ENCODE measurements at regions not wholly inside any gene's neighbourhood (a gene's known extent, or its start where the extent isn't known, plus 50 kb on each side); places are given as distances from the start of the nearest gene placed in this dataset.

DNA sequence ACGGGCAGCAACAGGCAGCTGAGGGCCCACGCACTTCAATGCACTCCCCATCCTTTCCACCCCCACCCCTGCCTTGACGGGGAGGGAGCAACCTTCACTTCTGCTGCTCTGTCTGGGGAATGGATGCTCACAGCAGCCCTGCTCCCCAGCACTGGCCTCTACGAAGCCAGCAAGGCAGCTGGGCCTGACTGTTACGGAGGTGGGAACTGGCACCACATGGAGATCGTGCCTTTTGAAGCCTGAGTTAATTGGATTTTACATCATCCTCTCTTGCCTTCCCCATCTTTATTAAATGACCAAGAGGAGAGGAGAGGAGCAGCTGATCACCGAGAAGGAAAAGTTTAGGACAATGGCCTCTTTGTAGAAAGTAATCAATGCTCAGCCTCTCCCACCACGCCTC, 187.0 kb upstream of the RPL38 start:
- DNase-seq (ENCODE audit: low spot score) = no peak

DNA sequence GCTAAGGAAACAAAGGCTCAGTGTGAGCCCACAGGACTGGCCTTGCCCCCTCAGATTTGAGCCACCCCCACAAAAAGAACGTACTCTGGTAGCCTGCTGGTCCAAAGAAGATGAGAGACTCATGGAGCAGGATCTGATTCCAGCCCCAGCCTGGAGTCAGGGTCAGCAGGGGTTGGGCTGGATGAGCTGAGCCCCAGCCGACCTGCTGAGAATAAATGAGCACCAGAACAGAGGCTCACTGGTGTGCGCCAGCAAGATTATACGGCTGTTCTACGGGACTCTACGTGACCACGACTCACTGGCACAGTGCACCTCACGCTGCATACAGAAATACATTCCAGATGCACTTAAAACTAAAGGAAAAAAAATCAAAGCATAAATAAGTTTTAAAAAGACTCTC, 186.0 kb upstream of the RPL38 start:
- DNase-seq (ENCODE audit: low spot score) = no peak

GRCh38 chr17:74018115-74018514, 185.4 kb upstream of the RPL38 start:
- no peak for DNase-seq (ENCODE audit: low spot score)

GRCh38 chr17:74019271-74019670, 184.2 kb upstream of the RPL38 start:
- no peak for DNase-seq (ENCODE audit: low spot score)

DNA sequence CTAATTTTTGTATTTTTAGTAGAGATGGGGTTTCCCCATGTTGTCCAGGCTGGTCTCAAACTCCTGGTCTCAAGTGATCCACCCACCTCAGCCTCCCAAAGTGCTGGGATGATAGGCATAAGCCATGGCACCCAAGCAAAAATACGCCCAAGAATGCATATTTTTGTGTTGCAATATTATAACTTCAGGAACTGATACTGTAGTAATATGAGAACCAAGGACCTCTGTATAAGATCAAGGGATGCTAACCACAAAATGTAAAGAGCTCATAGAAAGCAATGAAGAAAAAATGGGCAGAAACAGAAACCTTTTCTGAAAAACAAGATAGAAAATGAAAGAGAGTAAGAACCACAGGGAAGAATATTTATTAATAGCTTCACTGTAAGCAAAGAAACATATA, 183.6 kb upstream of the RPL38 start:
- DNase-seq (ENCODE audit: low spot score) = no peak

GRCh38 chr17:74020522-74020921, 183.0 kb upstream of the RPL38 start:
- DNase-seq (ENCODE audit: low spot score) = no peak

DNA sequence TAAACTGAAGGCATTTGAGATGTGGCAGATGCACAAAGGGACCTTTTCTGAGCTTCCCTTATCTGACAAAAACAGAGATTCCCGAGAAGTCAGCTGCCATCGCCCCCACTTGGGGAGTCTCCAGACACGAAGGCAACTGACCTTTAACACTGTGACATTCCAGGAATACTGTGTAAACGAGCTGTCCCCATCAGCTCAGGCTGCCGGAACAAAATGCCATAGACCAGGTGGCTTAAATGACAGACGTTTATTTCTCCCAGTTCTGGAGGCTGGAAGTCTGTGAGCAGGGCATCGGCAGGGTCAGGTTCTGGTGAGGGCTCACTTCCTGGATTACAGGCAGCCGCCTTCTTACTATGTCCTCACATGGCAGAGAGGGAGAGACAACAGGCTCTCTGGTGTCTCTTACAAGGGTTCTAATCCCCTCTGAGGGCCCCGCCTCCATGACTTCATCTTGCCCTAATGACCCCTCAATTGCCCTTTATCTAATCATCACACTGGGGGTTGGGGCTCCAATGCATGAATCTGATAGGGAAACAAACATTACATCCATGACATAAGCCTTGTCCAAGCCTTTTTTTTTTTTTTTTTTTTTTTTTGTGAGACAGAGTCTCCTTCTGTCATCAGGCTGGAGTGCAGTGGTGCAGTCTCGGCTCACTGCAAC, 178.5 kb upstream of the RPL38 start:
- DNase-seq (ENCODE audit: low spot score) = no peak

GRCh38 chr17:74027444-74027843, 176.0 kb upstream of the RPL38 start:
- DNase-seq (ENCODE audit: low spot score) = no peak

GRCh38 chr17:74028354-74029116, 174.9 kb upstream of the RPL38 start:
- no peak for DNase-seq (ENCODE audit: low spot score)

DNA sequence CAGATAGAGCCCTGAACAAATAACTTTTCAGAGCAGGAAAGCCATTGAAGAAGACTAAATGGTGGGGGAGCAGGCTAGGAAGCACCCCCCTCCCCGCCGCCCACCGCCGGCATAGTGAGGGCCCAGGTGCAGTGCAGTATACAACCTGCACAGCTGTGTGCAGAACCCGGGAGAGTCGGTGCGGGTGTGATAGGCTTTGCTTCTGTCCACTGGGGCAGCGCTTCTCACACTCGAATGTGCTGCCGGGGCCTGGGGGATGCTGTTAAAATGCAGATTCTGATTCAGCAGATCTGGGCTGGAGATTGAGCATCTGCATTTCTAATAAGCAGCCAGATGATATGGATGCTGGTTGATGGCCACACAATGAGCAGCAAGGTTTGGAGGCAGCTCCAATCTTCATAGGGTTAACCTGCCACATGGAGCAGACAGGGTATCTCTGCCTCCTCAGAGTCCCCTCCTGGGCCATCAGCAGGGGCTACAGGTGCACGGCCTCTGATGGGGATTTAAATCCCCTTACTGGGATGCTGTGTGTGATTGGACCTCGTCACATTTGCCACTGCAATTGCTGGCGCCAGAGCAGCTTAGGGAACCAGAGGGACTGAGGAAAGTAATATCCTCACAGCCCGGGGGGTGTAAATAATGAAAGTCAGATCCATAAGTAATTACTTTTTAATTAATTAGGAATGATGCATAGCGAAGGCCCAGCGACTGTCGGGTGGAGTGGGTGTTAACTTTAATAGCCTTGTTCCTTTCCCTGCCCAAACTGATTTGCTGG, 172.0 kb upstream of the RPL38 start:
- DNase-seq (ENCODE audit: low spot score) = no peak

DNA sequence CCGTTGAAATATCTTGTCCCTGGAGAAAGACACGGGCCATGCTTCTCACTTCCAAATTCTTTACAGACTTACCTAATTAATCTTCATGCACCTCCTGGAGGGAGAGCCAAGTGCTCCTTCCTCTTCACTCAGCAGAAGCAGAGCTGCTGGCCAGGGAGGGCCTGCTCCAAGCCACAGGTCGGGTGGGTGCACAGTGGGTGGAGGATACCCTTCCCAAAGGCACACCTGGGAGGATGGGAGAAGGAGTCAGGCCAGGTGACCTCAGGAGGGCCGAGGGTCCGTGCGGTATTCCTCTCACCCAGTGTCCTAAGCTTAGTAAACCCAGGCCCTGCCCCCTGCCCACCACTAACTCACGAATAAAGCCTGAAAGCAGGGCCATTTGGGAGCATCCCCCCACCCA, 171.3 kb upstream of the RPL38 start:
- no peak for DNase-seq (ENCODE audit: low spot score)

GRCh38 chr17:74037320-74037719, 166.2 kb upstream of the RPL38 start:
- DNase-seq (ENCODE audit: low spot score) = no peak

DNA sequence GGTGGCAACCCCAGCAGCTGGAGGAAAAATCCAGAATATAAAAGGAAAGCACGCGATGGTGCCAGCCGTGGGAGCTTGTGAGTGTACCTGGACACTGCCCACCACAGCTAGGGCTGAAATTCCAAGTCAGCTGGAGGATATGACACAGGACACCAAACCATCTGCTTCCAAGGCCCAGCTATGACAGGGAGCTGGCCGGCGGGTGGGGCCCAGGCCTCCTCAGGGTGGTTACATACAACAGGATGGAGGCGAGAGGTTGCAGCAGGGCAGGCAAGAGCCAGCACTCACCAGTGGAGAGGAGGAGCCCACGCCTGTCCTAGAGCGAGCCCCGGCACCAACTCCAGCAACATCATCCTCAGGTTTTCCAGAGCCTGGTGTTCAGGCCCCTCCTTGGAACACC, 163.2 kb upstream of the RPL38 start:
- DNase-seq (ENCODE audit: low spot score) = no peak

DNA sequence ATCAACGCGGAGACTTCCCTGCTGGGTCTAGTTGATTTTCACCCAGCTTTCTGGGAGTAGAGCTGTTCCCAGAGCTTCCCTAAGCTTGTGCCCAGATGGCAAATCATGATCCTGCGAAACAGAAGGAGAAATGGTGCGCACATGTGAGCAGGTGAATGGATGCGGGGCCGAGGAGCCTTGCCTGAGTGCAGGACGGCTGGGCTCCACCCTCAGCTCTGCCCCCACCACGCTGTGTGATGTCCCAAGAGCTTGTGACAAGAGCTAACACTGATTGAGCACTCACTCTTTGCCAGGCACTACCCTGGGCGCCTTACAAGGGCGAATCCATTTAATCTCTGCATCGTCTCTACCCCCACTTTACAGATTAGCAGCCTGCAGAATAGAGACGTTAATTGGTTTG, 162.7 kb upstream of the RPL38 start:
- DNase-seq (ENCODE audit: low spot score) = no peak

DNA sequence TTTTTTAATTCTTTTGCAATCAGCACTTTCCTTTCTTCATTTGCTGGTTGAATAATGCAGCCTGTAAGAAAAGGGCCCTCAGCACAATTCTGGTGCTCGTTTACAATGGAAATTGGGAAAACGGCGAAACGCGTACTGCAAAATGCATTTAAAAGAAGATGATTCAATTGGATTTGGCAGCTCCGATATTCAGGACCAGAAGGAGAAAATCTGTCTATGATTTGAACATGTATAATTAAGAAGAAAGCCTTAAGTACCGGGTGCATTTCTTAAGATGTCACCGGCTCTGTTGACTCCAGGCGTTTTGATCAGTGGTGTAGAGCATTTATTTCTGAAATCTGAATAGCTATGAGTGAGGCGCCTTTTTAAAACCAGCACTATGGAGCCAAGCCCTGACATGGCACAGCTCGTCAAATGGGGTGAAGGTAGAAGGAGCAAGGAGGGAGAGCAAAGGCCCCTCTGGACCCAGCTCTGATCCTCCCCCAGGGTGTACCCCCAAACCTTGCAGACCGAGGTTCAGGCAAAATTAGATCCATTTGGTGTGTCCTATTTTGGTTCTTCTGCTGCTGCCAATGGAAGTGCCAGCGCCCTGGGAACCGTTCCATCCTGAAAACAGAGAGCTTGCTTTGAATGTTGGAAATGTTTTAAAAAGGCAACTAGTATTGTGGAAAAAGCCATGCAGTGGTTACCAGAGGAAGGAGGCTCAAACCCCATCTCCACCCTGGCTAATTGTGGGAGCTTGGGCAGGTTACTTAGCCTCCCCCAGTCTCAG, 161.4 kb upstream of the RPL38 start:
- DNase-seq (ENCODE audit: low spot score) = no peak

DNA sequence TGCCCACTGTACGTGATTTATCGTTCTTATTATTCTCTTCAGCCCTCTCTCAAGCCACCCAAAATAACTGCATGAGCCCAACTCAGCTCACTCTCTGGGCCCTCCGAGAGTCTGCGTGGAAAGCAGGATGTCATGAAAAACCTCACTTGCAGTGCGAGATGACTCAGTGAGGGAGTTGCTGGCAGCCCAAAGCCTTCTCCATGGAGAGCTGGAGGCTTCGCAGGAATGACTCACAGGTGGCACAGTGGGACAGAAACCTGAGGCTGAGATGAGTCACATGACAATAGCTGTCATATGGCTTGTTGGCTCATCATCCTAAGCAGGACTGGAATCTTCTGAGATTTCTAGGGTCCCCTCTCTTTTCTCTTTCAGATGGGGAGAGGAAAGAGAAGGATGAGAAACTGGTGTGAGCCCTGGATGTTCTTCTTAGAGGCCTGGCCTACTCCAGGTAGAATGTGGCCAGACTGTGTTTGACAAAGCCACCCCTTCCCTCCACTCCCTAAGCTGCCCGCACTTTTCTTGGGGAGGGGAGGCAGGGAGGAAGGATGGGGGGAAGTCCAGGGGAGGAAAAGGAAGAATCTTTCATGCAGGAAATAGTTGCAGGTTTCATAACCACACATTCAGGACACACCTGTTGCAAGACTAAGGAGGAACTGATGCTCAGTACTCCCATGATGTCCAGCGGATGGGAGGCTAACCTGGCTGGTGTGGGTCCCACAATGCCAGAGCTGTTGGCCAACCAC, 160.6 kb upstream of the RPL38 start:
- peak; percentile 28 for DNase-seq (ENCODE audit: low spot score)

DNA sequence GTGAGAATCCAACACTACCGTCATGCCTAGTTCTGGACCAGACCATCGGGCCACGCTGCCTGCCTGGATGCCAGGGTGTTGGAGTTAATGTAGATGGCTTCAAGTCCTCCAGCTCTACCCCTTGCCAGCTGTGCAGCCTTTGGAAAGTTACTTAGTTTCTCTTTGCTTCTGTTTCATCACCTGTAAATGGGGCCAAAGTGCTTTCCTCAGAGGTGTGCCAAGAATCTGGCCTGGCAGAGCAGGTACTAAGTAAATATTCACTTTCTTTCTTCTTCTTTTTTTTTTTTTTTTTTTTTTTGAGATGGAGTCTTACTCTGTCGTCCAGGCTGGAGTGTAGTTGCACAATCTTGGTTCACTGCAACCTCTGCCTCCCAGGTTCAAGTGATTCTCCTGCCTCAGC, 159.5 kb upstream of the RPL38 start:
- DNase-seq (ENCODE audit: low spot score) = no peak

- DNase-seq (ENCODE audit: low spot score) = peak; percentile 33
These were observed 157.7 kb upstream of the RPL38 start for GRCh38 chr17:74045608-74046280.

- DNase-seq (ENCODE audit: low spot score) = no peak
These were observed 154.1 kb upstream of the RPL38 start for GRCh38 chr17:74049167-74049966.

- DNase-seq (ENCODE audit: low spot score) = no peak
These were observed 153.5 kb upstream of the RPL38 start for GRCh38 chr17:74049967-74050458.

Data from iPS-NIHi11 (cell line).